GM21528 (cell line): ENCODE measurements at regions not wholly inside any gene's neighbourhood (a gene's known extent, or its start where the extent isn't known, plus 50 kb on each side); places are given as distances from the start of the nearest gene placed in this dataset.
"Not testable (repeated sequence)": the region's sequence is repeated elsewhere in the genome, so short reads cannot be mapped to it uniquely, and the experiment has no call there.

Source experiments
- ATAC-seq: cut with Tn5 transposase; IDR thresholded peaks from one replicate; pipeline ENCODE4 v1.9.1; 2021; ENCODE audit warnings: mild to moderate bottlenecking, moderate library complexity; ENCODE audit not compliant: unreplicated experiment, low FRiP score

DNA sequence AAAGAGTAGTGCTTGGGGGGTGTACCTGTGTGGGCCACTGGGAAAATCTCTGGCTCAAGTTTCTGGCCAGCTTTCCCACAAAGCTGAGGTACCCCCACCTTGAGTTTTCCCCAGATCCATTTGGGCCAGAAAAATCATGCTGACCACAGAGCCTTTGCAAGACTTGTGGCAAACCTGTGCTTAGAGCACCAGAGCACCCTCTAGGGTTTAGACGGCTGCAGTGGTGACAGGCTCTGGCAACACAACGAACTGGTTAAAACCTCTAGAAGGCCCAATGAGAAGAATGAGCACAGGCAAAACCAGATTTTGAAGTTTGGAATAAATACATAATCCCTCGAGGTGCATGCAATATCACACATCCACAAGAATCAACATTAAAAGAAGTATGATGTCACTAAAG lies 290.7 kb upstream of the FOLH1 start:
- ATAC-seq, result no peak

DNA sequence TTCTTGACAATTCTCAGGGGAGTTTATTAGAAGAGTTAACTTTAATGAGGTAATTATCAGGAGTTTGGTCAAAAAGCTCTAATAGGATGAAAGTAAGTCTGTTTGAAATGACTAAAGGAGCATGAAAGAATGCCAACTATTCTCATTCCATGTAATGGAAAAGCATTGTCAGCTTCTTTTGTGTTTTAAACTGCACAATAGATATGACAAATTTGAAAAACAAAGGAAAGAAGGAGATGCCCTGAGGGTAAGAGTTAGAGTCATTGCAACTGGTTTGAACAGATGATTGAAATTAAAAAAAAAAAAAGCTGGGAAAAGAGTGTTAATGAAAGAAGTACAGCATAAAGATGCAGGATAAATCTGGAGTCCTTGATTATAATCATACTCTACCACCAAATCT lies 296.8 kb upstream of the FOLH1 start:
- ATAC-seq, result no peak

DNA sequence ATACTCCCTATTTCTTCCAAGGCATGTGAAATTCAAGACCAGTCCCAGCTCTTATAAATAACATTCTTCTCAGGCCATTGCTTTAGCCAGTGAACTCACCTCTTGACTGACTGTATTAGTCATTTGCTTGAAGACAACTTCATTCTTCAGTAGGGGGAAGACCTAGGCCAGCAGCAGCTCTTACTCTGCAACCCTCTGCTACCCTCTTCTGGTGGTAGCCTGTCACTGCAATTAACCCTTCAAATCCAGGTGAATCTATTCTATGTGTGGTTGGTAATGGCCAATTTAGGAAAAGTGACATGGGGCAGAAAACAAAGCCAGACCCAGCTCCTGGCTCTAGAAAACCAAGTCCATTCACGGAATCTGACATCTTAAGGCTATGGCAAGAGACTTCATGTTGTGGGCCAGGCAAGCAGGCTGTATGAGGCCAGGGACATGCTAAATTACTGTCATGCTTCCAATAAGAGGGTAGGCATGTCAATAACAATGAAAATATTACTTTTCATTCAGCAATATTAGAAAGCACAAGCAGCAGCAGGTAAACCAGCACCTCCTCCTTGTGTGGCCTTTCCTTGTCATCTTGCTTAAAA lies 317.9 kb upstream of the FOLH1 start:
- peak; percentile 94 for ATAC-seq

DNA sequence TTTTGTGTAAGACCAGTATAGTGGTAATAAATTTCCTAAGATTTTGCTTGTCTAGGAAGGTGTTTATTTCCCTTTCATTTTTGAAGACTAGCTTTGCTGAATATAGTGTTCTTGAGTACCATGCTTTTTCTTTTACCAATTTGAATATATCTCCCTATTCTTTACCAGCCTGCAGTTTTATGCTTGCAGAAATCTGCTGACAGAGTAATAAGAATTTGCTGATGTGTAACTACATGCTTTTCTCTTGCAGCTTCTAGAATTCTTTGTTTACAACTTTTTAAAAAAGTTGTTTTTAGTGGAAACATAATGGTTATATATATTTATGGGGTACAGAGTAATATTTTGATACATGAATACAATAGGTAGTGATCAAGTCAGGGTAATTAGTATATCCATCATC lies 324.8 kb upstream of the FOLH1 start:
- ATAC-seq, result no peak

DNA sequence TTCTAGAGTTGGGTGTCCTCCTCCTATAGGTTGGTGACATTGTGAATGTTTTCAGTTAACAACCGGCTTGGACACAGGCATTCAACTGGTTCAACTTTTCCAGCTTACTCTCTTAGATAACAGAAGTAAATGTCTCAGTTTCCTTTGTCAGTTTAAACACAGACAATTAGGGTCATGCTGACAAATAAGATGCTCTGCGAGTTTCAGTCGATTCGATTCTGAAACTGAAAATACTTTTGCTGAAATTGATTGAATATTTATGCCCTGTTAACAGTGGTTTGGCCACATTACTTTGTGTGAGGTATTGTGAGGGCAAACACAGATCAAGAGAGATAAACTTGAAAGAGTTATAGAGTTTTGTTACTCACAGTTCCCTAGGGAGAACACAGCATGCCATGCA lies 330.5 kb upstream of the FOLH1 start:
- not testable (repeated sequence) for ATAC-seq

DNA sequence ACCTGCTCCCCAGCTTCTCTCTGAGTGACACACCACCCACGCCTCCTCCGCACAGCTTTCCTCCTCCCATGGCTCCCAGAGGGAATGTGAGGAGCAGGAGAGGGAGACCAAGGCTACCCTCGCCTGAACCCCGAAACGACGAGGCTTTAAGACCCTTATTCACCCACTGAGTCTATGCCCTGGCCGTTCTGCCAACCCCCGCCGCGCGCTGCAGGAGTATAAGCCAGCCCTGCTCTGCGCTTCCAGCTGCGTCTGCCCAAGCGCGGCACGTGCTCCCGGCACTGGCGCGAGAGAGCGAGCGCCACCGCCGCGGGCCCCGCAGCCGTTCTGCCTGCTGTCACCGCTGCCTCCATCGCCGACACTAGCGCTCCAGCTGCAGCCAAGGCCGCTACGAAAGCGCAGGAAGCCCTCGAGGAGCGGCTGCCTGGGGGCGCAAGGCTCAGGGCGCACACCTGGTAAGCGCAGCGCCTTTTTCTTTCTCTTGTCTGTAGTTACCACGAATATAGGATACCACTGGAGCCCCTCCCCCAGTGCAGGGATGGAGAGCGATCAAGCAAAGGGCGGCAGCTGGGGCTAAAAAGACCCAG lies 350.0 kb upstream of the FOLH1 start:
- ATAC-seq, result not testable (repeated sequence)

DNA sequence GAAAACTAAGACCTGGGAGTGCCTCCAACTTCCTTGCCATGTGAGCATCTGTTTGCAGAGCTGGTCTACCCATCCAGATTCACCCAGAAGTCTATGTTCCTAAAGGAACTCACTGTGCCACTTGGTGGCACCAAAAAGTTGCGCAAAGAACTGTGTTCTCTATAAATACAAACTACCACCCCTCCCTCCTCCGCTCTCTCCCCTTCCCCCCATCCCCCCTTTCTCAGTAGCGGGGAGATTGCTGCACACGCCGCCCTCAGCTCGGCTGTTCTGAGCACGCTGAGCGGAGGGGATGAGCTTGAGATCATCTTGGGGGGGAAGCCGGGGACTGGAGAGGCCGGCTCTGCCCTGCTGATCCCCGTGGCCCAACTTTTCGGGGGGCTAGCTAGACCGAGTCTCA lies 352.2 kb upstream of the FOLH1 start:
- ATAC-seq, result not testable (repeated sequence)

DNA sequence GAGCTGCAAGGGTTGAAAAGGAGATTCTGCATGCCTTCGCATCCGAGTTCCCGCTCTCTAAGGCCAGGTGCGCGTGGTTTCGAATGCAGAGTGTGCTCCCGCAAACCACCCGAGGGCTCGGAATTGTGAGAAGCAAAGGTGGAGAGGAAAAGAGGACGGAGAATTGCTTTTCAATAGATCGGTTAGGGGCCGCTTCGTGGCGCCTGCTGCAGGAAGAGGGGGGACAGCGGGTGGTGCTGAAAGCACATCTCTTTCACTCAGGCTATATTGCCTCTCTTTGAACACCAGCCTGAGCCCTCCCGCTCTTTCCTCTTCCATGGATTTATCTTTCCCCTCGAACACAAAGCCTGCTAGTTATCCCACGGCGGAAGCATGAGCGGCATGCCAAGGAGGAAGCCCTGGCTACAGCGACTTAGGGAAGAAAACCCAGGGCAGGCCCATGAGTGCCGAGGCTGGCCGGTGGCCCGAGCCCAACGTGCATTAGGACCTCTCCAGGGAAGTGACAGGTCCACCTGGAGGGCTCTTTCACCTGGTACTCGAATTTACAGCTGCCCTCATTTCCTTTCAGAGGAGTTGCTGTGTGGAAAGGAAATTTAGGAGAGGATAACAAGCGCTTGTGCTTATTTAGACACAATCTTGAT lies 353.0 kb upstream of the FOLH1 start:
- not testable (repeated sequence) for ATAC-seq

DNA sequence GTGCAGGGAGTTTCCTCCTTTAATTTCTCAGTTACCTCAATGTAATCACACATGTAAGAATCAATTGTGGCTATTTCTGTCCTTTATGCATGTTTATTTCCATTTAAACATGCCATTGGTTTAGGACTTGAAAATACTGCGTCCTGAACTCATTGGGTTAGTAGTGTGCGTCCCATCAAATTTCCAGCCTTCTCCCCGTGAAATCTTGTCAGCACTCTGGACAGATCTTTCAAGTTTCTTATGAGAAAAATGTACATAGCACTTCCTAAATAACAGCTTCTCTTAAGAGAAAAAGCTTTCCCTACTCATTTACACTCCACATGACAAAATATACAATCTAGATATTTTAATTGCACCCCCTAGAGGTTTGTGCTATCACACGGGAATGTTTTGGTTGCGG lies 353.9 kb upstream of the FOLH1 start:
- not testable (repeated sequence) for ATAC-seq

DNA sequence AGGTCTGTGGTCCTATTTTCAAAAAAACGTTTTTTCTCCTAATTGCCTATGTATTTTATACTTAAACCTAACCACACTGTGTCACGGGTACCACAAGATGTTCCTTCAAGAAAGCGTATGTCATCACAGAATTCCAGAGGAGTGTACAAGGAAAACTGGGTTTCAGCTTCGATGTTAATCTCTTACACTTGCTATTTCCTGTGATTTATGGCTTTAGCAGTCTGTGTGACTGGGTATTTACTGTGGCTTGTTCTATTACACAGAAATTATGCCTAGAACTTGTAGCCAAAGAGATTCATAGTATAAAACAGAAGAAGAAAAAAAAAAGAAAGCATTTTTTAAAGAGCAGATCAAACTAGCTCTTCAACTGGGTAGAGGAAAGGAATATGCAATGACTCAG lies 371.1 kb upstream of the FOLH1 start:
- not testable (repeated sequence) for ATAC-seq

DNA sequence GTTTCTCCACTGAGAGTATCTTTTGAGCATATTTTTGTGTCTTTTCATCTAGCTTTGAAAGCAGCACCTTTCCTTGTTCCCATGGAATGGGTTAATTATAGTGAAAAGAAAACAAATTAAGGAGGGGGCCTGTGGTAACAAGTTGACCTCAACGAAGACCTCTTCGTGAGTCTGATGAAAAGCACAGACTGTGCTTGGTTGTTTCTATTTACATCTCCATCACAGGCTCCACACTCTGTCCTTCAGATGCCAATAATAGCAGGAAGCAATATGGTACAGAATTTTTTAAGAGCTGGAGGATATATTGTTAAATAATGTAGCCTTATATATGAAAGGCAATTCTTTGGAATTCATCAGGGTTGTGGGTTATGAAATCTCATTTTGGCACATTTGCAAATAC lies 366.7 kb upstream of the OR4C13 start:
- ATAC-seq, result not testable (repeated sequence)

DNA sequence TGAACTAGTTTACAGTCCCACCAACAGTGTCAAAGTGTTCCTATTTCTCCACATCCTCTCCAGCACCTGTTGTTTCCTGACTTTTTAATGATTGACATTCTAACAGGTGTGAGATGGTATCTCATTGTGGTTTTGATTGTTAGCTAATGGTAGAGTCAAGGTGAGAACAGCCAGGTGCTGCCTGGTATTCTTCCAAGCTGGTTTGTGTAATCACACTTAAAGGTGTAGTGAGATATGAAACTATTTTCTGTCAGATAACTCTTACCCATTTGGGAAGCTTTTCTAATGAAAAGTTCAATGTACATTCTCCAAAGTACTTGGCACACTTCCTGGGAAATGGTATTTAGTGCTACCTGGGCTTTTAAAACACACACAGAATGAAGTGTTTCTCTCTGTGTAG lies 343.3 kb upstream of the OR4C13 start:
- not testable (repeated sequence) for ATAC-seq

DNA sequence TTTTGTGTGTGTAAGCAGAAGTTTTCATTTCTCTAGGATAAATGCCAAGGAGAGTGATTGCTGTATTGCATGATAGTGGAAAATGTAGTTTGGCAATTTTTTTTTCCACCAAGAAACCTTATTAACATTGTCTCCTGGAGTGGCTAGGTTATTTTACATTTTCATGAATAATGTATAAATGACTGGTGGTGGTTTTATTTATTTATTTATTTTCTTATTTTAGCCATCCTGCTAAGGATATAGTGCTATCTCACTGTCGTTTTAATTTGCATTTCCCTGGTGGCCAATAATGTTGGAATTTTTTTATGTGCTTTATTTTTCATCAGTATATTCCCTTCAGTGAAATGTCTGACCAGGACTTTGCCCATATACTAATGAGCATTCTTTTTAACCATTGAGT lies 328.3 kb upstream of the OR4C13 start:
- ATAC-seq, result not testable (repeated sequence)

DNA sequence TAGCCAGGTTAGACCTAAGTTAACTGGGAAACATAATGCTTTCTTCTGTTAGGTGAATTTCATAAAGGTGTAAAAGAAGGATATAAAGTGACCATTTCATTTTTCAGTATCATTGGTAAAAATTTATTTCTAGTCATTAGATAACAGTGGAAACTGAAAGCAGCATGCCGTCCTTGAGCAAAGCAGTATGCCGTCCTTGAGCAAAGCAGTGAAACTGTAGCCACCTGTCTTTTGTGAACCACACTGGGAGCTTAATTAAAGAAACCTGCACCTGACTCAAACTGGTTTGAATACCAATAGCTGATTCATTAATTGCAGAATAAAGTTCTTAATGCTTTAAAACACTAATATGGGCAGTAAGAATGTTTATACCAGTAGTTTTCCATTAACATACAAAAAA lies 281.5 kb upstream of the OR4C13 start:
- not testable (repeated sequence) for ATAC-seq

DNA sequence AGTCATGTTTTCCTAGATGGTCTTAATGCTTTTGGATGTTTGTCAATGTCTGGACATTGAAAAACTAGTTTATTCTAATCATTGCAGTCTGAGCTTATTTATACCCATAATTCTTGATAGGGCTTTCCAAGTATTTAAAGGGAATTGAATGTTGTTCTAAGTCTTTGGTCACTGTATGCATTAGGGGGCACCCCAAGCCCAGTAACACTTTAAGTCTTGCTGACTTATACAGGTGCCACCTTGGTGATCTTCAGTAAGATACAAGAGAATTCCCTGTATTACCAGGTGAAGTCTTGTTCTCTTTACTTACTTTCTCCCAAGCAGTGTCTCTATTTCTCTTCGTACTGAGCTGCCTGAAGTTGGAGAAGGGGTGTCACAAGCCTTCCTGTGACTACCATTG lies 250.1 kb upstream of the OR4C13 start:
- not testable (repeated sequence) for ATAC-seq

DNA sequence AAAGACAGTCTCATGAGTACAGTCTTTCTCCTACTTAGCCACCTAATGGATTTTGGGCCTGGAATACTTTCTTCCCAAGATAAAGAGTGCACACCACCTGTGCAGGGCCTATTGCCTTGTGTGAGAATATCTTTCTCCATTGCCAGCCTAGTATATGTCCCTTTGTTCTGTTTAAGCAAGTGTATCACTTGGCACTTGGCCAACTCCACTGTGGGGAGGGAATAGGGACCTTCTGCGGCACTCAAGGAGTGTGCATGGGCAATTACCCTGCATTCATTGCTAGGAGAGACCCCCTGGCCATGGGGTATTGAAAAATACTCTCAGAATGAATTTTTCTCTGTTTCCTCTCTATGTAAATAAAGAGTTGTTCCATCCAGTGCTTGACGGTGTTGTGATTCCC lies 201.7 kb upstream of the OR4C13 start:
- not testable (repeated sequence) for ATAC-seq

DNA sequence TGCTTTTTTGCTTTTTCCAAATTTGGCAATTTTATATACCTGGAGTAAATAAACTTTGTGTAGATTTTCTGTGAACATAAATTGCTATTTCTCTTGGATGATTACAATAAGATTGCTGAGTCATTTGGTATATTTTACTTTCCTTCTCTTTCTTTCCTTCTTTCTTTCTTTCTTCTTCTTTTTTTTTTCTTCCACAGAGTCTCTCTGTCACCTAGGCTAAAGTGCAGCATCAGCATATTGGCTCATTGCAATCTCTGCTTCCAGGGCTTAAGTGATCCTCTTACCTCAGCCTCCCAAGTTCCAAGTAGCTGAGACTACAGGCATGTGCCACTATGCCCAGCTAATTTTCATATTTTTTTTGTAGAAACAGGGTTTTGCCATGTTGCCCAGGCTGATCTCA lies 201.2 kb upstream of the OR4C13 start:
- not testable (repeated sequence) for ATAC-seq

DNA sequence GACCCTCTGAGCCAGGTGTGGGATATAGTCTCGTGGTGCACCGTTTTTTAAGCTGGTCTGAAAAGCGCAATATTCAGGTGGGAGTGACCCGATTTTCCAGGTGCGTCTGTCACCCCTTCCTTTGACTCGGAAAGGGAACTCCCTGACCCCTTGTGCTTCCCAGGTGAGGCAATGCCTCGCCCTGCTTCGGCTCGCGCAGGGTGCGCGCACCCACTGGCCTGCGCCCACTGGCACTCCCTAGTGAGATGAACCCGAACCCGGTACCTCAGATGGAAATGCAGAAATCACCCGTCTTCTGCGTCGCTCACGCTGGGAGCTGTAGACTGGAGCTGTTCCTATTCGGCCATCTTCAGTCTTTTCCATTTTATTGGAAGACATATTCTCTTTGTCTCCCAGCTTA lies 171.4 kb upstream of the OR4C13 start:
- not testable (repeated sequence) for ATAC-seq

DNA sequence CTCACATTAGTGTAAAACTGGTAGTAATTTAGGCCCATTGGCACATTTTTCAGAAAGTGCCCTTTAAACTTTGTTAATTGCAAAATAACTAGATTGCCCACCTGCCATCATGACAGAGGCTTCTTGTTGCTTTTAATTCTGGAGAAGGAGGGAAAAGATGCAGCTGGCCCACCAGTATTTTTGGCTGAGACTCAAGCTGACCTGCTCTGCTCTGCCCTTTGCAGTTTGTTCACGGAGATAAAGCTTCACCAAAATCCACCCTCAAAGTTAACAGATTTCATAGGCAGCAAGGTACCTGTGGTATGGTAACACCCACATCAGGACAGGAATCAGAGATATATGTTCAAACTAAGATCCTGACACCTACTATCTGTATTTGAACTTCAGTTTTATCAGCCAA lies 170.2 kb upstream of the OR4C13 start:
- not testable (repeated sequence) for ATAC-seq

DNA sequence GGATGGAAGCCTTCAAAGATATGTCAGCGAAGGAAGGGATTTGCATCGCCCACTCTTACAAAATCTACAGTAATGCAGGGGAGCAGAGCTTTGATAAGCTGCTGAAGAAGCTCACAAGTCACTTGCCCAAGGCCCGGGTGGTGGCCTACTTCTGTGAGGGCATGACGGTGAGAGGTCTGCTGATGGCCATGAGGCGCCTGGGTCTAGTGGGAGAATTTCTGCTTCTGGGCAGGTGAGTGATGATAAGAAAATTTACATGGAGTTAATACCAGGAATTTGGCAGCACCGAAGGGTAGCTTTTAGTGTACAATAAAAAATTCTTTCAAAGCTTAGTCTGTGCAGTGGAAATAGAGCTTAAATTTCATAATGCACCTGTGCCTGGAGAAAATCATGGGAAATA lies 168.3 kb upstream of the OR4C13 start:
- ATAC-seq, result not testable (repeated sequence)

DNA sequence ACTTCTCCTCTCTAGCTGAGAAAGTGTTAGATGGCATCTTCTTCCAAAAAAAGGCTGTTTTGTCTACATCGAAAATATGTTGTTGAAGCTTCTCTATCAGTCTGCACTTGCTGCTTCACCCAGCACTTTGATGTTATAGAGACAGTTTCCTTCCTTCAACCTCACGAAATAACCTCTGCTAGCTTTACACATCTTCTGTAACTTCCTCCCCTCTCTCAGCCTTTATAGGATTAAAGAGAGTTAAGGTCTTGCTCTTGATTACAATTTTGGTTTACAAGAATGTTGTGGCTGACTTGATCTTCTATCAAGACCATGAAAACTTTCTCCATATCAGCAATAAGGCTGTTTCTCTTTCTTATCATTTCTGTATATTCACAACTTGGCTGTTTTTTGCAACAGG lies 162.4 kb upstream of the OR4C13 start:
- ATAC-seq, result not testable (repeated sequence)

DNA sequence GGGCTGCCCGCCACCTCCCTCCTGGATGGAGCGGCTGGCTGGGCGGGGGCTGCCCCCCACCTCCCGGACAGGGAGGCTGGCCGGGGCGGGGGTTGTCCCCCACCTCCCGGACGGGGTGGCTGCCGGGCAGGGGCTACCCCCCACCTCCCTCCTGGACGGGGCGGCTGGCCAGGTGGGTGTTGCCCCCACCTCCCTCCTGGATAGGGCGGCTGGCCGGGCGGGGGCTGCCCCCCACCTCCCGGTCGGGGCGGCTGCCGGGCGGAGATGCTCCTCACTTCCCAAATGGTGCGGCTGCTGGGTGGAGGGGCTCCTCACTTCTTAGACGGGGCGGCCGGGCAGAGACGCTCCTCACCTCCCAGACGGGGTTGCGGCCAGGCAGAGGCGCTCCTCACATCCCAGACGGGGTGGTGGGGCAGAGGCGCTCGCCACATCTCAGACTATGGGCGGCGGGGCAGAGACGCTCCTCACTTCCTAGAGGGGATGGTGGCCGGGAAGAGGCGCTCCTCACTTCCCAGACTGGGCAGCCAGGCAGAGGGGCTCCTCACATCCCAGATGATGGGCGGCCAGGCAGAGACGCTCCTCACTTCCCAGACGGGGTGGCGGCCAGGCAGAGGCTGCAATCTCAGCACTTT lies 153.9 kb upstream of the OR4C13 start:
- ATAC-seq, result not testable (repeated sequence)
